Lower leg skin (tissue), 3 donors: ENCODE measurements at regions not wholly inside any gene's neighbourhood (a gene's known extent, or its start where the extent isn't known, plus 50 kb on each side); places are given as distances from the start of the nearest gene placed in this dataset.

Source experiments
- POLR2A ChIP-seq, 2 donors: fragments of 450-650 bp; IDR thresholded peaks; one replicate each; pipeline ENCODE4 v1.6.1; 2016 to 2017; ENCODE audit warnings: antibody characterized with exemption in 2 of 2, mild to moderate bottlenecking in 1 of 2, moderate library complexity in 1 of 2
- TF ChIP-seq, protein P1 (sequence below), 3 donors: fragments of 450-650 bp; IDR thresholded peaks; one replicate each; pipeline ENCODE4 v1.5.1; 2016; ENCODE audit warnings: antibody characterized with exemption in 3 of 3, mild to moderate bottlenecking in 3 of 3, moderate library complexity in 2 of 3

- TF ChIP-seq, protein P1, sequence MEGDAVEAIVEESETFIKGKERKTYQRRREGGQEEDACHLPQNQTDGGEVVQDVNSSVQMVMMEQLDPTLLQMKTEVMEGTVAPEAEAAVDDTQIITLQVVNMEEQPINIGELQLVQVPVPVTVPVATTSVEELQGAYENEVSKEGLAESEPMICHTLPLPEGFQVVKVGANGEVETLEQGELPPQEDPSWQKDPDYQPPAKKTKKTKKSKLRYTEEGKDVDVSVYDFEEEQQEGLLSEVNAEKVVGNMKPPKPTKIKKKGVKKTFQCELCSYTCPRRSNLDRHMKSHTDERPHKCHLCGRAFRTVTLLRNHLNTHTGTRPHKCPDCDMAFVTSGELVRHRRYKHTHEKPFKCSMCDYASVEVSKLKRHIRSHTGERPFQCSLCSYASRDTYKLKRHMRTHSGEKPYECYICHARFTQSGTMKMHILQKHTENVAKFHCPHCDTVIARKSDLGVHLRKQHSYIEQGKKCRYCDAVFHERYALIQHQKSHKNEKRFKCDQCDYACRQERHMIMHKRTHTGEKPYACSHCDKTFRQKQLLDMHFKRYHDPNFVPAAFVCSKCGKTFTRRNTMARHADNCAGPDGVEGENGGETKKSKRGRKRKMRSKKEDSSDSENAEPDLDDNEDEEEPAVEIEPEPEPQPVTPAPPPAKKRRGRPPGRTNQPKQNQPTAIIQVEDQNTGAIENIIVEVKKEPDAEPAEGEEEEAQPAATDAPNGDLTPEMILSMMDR (IDR thresholded peaks at IDR 0.05) = no peak
- no peak for TF ChIP-seq POLR2A (IDR thresholded peaks at IDR 0.05)
Observed at GRCh38 chr13:70874636-70875035, 766.4 kb upstream of the KLHL1 start.
